Ureter (tissue), 1 donor: ENCODE measurements at regions not wholly inside any gene's neighbourhood (a gene's known extent, or its start where the extent isn't known, plus 50 kb on each side); places are given as distances from the start of the nearest gene placed in this dataset.
"Not testable (repeated sequence)": the region's sequence is repeated elsewhere in the genome, so short reads cannot be mapped to it uniquely, and the experiment has no call there.

ENCODE experiments used
- DNase-seq: peaks from one replicate; pipeline ENCODE4 v3.0.0-alpha.2; 2020; ENCODE audit warnings: low spot score
- donor health status: DM: yes; HTN: yes; CAD: no.

DNA sequence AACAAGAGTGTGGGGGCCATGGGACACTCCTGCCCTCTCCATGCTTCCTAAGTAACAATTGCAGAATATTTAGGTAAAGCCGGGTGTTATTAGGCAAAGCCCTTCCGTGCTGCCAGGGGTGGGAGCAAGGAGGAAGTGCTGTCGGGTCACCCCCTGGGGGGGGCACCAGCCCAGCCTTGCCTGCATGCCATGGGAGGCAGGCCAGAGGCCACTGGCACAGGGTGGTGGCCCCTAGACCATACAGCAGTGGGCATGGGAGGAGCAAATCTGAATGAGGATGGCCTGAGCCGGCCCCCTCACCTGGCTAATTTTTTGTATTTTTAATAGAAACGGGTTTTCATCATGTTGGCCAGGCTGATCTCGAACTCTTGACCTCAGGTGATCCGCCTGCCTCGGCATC is 355.7 kb upstream of the CDH8 start:
- no peak for DNase-seq

DNA sequence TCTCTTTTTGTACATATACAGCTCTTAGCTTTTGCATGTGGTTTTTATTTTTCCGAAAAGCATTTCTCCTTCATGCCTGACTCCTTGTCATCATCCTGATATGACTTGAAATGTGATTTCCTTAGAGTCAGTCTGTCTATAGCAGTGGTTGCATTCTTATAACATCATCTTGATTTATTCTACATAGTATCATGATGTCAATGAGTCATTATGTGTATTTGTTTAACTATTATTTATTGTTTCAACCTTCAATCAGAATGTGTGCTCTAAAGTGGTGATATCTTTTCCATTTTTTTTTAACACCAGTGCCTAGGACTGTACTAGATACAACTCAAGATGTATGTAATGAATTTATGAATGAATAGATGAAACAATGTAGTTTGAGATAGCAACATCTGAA is 354.9 kb upstream of the CDH8 start:
- no peak for DNase-seq

- no peak for DNase-seq
Observed at GRCh38 chr16:62390214-62390613, 354.0 kb upstream of the CDH8 start.

- DNase-seq: no peak
Observed at GRCh38 chr16:62386411-62386810, 350.2 kb upstream of the CDH8 start.

DNA sequence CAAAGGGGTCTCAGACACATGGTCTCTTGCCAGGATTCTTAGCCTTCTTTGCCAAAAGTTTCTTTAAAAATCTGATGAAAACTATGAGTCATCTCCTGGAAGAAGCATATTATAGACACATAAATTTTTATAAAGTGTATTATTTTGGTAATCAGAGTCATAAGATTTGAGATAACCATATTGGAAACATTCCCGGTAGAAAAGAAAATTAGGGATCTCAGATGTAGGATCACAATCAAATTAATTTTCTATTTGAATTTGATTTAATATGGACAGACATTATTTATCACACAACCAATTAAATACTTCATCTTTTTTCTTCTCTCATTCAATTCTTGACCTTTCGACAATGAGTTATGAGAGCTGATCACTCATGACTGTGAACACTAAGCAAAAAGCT is 347.7 kb upstream of the CDH8 start:
- DNase-seq: no peak

- no peak for DNase-seq
Observed at GRCh38 chr16:62370445-62370844, 334.2 kb upstream of the CDH8 start.

DNA sequence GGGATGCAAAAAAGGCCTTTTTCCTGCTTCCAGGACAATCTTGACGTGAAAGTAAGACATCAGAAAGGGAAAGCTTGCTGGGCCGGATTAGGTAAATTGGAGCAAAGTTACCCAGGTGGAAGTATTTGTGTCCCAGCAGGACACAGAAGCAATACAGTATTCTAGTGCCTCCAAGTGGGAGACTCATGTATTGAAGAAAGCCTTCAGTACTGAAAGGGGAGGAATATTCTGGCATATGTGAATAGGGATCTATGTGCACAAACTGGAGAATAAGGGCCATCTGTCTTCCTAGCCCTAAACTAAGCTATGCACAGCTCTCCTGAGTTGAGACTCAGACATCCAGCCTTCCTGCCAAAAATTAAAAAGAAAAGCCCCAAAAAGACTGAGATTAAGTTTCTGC is 327.3 kb upstream of the CDH8 start:
- no peak for DNase-seq

DNA sequence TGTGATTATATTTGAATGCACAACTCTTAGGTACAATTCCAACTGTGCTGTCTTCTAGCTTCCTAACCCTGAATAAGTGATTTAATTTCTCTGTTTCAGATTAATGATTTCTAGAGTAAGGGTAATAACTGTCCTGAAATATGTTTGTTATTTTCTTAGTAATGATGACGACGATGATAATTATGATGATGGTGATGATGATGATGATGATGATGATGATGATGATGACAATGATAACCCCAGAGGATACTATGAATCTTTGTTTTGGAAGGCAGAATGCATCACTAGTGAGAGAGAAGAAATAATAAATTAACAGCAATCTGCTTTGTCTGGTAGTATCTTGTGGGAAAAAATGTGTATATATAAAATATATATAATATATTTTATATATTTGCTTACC is 317.1 kb upstream of the CDH8 start:
- DNase-seq: no peak

- DNase-seq: no peak
Observed at GRCh38 chr16:62342216-62342615, 306.0 kb upstream of the CDH8 start.

GRCh38 chr16:62335356-62335755 is 299.1 kb upstream of the CDH8 start:
- no peak for DNase-seq

DNA sequence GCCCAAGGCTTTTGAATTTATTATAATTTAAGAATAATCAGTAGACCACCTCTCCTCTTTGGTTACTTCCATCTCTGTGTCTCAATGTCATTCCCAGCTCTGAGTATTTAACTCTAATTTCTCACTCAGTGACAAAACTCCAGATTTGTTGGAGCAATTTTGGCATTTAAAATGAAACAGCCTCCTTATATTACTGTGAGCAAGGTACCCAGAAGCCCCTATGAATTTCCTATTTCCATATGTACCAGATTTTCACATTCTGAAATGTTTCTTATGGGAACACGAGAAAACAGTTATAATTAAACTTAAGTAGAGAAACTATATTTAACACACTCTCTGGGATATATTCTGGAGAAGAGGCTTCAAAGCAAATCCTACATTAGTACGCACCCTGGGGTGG is 285.4 kb upstream of the CDH8 start:
- no peak for DNase-seq

GRCh38 chr16:62298600-62298999 is 262.4 kb upstream of the CDH8 start:
- no peak for DNase-seq

DNA sequence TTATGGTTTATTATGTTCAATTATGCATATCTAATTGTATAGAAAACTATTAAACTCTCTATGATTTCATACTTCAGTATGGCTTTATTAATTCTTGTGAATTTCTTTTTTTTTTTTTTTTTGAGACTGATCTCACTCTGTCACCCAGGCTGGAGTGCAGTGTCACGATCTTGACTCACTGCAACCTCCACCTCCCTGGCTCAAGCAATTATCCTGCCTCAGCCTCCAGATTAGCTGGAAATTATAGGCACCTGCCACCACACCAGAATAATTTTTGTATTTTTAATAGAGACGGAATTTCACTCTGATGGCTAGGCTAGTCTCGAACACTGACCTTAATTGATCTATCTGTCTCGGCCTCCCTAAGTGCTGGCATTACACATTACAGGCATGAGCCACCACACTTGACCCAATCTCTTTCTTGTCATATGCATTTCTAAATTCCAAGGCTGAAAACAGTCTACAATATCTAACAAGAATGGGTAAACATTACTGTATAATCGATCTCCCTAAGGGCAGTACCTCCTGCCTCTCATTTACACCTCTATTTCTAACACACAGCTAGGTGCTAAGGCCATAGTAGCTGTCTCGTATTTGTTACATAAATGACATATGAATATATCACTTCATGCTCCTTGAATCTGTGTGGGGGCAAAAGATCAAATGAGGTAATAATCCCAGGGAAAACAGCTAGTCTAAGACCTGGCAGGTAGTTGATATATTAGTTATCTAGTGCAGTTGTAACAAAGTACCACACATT is 258.2 kb upstream of the CDH8 start:
- no peak for DNase-seq

- DNase-seq: no peak
Observed at GRCh38 chr16:62288990-62289629, 252.9 kb upstream of the CDH8 start.

GRCh38 chr16:62280506-62280905 is 244.3 kb upstream of the CDH8 start:
- no peak for DNase-seq

DNA sequence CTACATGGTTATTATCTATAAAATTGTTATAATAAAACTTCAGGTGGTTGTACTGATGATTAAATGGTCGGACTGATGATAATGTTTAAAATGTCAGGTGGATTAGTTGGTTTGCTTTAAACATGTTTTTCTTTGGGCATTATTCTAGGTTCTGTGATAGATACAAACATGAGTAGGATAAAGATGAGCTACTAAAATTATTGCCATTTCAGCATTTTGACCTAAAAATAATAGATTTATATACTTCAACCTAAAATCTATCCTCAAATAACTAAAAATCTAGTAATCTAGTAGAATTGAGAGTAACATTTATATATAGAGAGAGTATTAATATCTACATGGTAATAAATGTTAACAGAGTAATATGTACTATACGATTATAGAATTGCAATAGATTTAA is 241.7 kb upstream of the CDH8 start:
- DNase-seq: no peak

- no peak for DNase-seq
Observed at GRCh38 chr16:62276637-62277036, 240.4 kb upstream of the CDH8 start.

DNA sequence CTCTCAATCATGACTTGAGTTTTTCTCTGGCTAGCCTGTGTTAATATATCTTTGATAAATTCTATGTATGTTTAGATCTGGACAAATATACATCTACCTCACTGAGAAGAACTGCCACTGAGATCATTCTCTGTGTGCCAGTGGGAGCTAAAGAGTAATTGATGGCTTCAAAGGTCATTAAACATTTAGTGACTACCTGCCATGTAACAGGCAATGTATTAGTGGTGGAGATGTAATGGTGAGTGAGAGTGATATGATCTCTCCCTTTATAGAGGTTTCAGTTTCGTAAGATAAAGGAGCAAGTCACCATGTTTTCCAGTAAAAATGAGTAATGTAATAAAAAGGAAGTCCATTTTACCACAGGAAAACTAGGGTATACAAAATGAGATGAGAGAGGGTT is 235.8 kb upstream of the CDH8 start:
- DNase-seq: no peak

GRCh38 chr16:62261760-62262159 is 225.5 kb upstream of the CDH8 start:
- DNase-seq: no peak

DNA sequence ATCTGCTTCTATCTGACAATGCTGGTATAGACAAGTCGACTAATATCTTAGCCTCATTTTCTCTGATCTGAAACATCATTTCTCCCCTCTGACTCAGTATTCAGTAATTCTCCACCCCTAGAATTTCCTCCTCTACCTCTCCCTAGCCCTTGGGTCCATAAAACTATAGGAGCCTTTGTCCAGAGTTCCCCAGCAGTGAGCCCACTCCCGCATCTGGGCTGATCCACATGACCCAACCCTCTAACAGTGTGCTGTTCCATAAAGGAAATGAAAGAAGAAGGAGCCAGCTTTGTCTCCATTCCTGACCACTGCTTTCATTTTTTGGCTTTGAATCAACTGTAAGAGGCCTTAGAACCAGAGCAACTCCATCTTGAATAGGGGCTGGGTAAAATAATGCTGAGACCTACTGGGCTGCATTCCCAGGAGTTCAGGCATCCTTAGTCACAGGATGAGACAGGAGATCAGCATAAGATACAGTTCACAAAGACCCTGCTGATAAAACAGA is 222.7 kb upstream of the CDH8 start:
- not testable (repeated sequence) for DNase-seq

- no peak for DNase-seq
Observed at GRCh38 chr16:62256406-62256805, 220.2 kb upstream of the CDH8 start.

GRCh38 chr16:62254847-62255246 is 218.6 kb upstream of the CDH8 start:
- DNase-seq: no peak

- DNase-seq: no peak
Observed at GRCh38 chr16:62254372-62254771, 218.1 kb upstream of the CDH8 start.

DNA sequence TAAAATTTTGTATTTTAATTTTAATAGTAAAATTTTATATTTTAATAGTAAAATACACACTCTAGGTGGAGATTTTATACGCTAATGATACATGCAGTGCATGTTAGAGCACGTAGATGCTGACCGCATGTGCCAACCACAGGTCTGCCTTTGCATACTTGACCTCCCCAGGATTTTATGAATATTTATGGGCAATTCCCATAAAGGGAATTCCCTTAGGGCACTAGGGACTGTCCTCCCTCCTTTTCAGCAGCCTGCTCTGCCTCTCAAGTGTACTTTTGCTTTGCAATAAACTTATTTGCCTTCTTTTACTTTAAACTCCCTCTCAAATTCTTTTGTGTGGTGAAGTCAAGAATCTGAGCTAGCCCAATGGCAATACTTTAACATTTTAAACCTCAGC is 217.7 kb upstream of the CDH8 start:
- no peak for DNase-seq
